ENCODE measurements at regions not wholly inside any gene's neighbourhood (a gene's known extent, or its start where the extent isn't known, plus 50 kb on each side); places are given as distances from the start of the nearest gene placed in this dataset.
A peak's percentile ranks its signal among the peaks of the same experiment; 100 is the strongest.

DNA sequence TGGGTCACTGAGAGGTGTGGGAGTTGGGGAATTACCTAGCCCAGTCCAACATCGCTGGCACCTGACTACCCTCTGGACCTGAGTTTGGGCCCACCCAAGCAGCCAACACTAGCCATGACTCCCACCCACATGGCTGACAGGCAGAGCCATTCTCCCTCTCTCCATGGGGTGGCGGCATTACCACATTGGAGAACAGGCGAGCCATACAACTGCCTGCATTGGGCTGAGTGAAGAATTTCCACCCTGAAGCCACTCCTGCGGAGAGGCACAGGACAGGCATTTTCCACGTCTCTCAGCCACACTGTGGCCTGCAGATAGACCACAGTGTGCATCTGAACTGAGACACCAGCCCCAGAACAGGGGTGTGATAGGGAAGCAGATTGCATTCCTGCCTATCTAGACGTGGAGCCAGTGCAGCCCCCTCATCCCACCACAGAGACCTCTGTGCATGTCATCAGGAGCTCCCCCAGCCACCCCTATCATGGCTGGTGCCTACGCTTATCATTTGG lies 58.2 kb upstream of the ANTXRL start:
- TF ChIP-seq ZFX (IDR thresholded peaks at IDR 0.05; ENCODE audit: borderline replicate concordance), result no peak
- TF ChIP-seq, protein P1, sequence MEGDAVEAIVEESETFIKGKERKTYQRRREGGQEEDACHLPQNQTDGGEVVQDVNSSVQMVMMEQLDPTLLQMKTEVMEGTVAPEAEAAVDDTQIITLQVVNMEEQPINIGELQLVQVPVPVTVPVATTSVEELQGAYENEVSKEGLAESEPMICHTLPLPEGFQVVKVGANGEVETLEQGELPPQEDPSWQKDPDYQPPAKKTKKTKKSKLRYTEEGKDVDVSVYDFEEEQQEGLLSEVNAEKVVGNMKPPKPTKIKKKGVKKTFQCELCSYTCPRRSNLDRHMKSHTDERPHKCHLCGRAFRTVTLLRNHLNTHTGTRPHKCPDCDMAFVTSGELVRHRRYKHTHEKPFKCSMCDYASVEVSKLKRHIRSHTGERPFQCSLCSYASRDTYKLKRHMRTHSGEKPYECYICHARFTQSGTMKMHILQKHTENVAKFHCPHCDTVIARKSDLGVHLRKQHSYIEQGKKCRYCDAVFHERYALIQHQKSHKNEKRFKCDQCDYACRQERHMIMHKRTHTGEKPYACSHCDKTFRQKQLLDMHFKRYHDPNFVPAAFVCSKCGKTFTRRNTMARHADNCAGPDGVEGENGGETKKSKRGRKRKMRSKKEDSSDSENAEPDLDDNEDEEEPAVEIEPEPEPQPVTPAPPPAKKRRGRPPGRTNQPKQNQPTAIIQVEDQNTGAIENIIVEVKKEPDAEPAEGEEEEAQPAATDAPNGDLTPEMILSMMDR (IDR thresholded peaks at IDR 0.05), result peak; percentile 66
- H3K27ac ChIP-seq, result no peak overlapping the region

DNA sequence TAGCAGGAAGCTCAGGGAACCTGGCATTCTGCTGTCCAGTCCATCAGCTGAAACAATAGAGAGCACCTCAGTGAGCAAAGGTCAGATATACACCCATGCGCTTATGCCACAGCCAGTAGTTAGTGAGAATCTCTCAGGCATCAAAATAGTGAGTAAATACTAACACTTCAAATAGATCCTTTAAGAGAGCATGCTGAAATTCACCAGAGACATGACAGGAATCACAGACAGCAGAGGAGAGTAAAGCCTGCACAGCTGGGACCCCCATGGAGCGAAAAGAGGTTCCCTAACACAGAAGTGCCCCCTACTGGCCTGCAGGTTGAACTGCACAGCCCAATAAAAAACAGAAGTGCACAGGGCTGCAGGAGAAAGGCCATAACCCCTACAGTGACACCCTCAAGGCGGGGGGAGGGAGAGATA lies 57.6 kb upstream of the ANTXRL start:
- H3K27ac ChIP-seq, result no peak overlapping the region
- TF ChIP-seq ZFX (IDR thresholded peaks at IDR 0.05; ENCODE audit: borderline replicate concordance), result no peak
- TF ChIP-seq, protein P1 (IDR thresholded peaks at IDR 0.05), result peak; percentile 78

DNA sequence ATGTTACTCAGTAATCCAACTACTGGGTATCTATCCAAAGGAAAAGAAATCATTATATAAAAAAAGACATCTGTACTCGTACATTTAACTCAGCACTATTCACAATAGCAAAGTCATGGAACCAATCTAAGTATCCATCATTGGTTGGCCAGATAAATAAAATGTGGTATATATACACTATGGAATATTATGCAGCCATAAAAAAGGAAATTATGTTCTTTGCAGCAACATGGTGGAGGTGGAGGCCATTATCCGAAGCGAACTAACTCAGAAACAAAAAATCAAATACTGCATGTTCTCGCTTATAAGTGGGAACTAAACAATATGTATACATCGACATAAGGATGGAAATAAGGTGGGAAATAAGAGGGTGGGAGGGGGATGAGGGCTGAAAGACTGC lies 56.2 kb upstream of the ANTXRL start:
- TF ChIP-seq, protein P1 (IDR thresholded peaks at IDR 0.05), result no peak
- TF ChIP-seq ZFX (IDR thresholded peaks at IDR 0.05; ENCODE audit: borderline replicate concordance), result no peak
- no peak overlapping the region for H3K27ac ChIP-seq

DNA sequence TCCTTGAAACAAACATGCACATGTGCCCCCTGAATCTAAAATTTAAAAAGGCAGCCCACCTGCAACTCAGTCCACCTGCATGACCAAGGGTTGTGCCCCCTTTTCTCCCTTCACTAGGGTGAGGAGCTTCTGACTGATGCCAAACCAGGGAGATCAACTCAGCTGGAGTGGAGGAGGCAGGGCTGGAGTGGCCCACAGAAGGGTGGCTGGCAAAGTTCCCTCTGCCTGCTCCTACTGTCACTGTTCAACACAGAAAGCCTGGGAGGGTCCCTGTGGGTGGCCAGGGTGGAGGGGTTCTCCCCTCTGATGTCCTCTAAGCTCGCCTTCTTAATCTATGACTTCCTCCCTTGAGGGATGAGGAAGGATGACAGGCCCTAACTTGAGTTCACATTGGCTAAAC lies 55.7 kb upstream of the ANTXRL start:
- TF ChIP-seq, protein P1 (IDR thresholded peaks at IDR 0.05), result no peak
- TF ChIP-seq ZFX (IDR thresholded peaks at IDR 0.05; ENCODE audit: borderline replicate concordance), result no peak
- H3K27ac ChIP-seq, result no peak overlapping the region

DNA sequence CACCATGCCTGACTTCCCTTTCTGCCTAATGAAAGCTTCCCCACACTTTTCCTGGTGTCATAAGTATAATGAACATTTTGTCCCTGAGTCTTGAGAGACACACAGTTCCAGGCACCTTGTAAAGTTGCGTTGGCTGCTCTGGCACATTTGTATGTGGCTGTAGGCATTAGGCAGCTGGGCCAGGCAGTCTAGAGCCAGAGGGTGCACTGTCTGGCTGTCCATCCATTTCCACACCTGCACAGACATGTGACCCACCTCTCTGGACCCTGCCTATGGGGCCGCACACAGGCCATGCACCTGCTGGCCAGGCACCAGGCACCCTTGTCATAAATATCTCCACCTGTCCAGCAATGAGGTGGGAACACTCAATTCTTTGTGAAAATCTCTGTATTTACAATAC lies 54.7 kb upstream of the ANTXRL start:
- H3K27ac ChIP-seq, result no peak overlapping the region
- TF ChIP-seq, protein P1 (IDR thresholded peaks at IDR 0.05), result no peak
- TF ChIP-seq ZFX (IDR thresholded peaks at IDR 0.05; ENCODE audit: borderline replicate concordance), result no peak

DNA sequence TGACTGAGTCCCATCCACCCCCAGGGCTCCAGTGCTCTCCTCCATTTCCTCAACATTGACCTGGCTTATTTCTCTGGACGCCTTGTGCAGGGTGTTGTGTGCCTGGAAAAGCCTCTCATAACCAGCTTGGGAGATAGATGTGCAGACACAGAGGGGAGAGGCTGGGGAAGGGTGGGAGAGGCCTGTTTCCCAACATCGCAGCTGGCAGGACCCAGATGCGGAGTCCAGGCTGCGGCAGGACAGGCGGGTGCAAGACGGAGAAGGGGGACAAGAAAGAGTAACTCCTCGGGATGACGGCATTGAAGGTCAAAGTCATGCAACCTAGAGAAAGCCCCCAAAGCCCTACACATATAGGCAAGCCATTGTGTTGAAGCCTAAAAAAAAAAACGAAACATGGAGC lies 54.1 kb upstream of the ANTXRL start:
- H3K27ac ChIP-seq, result no peak overlapping the region
- TF ChIP-seq, protein P1 (IDR thresholded peaks at IDR 0.05), result no peak
- no peak for TF ChIP-seq ZFX (IDR thresholded peaks at IDR 0.05; ENCODE audit: borderline replicate concordance)

DNA sequence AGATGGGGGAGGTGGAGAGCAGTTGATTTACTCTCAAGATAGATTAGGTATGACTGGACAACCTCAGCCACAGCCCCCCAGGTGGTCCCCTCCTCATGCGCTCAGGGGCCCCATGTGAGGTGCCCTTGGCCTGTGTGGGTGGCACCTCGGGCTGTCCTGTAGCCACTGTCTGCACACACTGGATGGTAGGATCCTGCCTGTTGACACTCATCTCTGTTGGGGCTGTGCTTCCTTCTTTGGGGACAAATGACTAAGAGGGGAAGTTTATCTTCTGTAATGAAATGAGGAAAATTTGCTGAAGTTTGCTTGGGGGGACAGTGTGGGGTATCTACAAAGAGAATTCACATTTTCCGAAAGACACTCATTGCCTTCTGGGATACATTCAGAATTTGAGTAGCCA lies 53.6 kb upstream of the ANTXRL start:
- H3K27ac ChIP-seq, result no peak overlapping the region
- TF ChIP-seq, protein P1 (IDR thresholded peaks at IDR 0.05), result no peak
- TF ChIP-seq ZFX (IDR thresholded peaks at IDR 0.05; ENCODE audit: borderline replicate concordance), result no peak
